Left ventricle myocardium inferior (tissue), 1 donor: ENCODE measurements at regions not wholly inside any gene's neighbourhood (a gene's known extent, or its start where the extent isn't known, plus 50 kb on each side); places are given as distances from the start of the nearest gene placed in this dataset.

ENCODE experiments used
- DNase-seq: peaks from one replicate; pipeline ENCODE4 v3.0.0-alpha.2; 2020
- H3K27ac ChIP-seq: fragments of 200-600 bp; replicated peaks from 2 replicates; pipeline ENCODE4 v1.8.0; 2021
- H3K27me3 ChIP-seq: fragments of 200-600 bp; 2 replicates; pipeline ENCODE4 v1.8.0; 2021; ENCODE audit warnings: low read depth
- H3K36me3 ChIP-seq: fragments of 200-600 bp; 2 replicates; pipeline ENCODE4 v1.8.0; 2021
- H3K4me1 ChIP-seq: fragments of 200-600 bp; 2 replicates; pipeline ENCODE4 v1.8.0; 2021
- H3K4me3 ChIP-seq: fragments of 200-600 bp; 2 replicates; pipeline ENCODE4 v1.8.0; 2021; ENCODE audit warnings: mild to moderate bottlenecking, moderate library complexity
- H3K9me3 ChIP-seq: fragments of 200-600 bp; replicated peaks from 2 replicates; pipeline ENCODE4 v1.8.0; 2021
- intact Hi-C: fragments of 100-400 bp; cut with micrococcal nuclease; formaldehyde crosslinking; loops from one replicate; pipeline ENCODE4 v1.11.0; 2022
- TF ChIP-seq, protein P1 (sequence below): fragments of 200-600 bp; IDR thresholded peaks from 2 replicates; pipeline ENCODE4 v1.8.0; 2021; ENCODE audit warnings: antibody characterized with exemption, mild to moderate bottlenecking, borderline replicate concordance
- donor health status: DM: no; HTN: yes; CAD: no; lungs with severe emphysema.

DNA sequence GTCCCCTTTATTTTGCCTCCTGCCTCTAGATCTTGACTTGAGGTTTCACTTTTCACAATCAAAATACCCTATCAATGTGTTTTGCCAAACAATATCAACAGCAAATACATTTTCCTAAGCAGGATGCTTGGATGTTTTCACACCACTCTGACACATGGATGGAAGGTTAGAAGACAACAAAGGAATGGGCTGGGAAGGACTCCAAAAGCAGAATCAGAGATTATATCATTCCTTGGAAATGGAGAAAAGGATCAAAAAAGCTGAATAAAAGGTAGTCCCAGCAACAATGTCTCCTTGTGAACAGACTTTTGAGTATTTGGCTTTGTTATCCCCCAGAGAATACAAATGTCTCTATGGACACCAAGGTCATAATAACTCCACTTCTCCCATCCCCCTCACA is 170.8 kb downstream of the ETAA1 start:
- H3K4me1 ChIP-seq: peaks cover 9% of the 10 kb centered on the region
- TF ChIP-seq, protein P1, sequence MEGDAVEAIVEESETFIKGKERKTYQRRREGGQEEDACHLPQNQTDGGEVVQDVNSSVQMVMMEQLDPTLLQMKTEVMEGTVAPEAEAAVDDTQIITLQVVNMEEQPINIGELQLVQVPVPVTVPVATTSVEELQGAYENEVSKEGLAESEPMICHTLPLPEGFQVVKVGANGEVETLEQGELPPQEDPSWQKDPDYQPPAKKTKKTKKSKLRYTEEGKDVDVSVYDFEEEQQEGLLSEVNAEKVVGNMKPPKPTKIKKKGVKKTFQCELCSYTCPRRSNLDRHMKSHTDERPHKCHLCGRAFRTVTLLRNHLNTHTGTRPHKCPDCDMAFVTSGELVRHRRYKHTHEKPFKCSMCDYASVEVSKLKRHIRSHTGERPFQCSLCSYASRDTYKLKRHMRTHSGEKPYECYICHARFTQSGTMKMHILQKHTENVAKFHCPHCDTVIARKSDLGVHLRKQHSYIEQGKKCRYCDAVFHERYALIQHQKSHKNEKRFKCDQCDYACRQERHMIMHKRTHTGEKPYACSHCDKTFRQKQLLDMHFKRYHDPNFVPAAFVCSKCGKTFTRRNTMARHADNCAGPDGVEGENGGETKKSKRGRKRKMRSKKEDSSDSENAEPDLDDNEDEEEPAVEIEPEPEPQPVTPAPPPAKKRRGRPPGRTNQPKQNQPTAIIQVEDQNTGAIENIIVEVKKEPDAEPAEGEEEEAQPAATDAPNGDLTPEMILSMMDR: no peak
- intact Hi-C loops: no loop called here
- H3K27ac ChIP-seq: no peak overlapping the region
- peaks cover 6% of the 10 kb centered on the region for H3K9me3 ChIP-seq
- H3K27me3 ChIP-seq: no peaks in the 10 kb centered on the region
- no peaks in the 10 kb centered on the region for H3K36me3 ChIP-seq
- no peak for DNase-seq
- H3K4me3 ChIP-seq: no peak overlapping the region

DNA sequence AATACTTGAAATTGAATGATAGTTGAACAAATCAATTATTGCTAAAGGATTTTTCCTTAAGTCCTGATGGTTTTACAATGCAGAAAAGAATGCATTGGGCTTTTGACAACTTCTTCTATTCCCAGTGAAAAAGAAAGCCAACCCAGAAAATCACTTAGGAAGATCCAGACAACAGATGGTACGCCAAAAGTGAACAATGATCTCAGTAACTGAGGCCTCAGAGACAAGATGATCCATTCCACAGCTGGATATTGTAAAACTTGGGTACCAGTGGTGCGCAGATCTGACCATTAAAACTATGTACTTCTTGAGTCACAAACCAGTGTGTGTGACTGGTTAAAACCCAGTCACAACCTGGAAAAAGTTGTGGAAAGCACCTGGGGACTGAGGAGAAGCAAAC is 173.5 kb downstream of the ETAA1 start:
- TF ChIP-seq, protein P1: no peak
- Histone ChIP-seq H3K27ac (no peak overlapping the region), H3K9me3 (peaks cover 6% of the 10 kb centered on the region), H3K27me3 (no peaks in the 10 kb centered on the region), H3K36me3 (no peaks in the 10 kb centered on the region), H3K4me3 (no peak overlapping the region), H3K4me1 (peaks cover 9% of the 10 kb centered on the region)
- intact Hi-C loops: no loop called here
- no peak for DNase-seq

DNA sequence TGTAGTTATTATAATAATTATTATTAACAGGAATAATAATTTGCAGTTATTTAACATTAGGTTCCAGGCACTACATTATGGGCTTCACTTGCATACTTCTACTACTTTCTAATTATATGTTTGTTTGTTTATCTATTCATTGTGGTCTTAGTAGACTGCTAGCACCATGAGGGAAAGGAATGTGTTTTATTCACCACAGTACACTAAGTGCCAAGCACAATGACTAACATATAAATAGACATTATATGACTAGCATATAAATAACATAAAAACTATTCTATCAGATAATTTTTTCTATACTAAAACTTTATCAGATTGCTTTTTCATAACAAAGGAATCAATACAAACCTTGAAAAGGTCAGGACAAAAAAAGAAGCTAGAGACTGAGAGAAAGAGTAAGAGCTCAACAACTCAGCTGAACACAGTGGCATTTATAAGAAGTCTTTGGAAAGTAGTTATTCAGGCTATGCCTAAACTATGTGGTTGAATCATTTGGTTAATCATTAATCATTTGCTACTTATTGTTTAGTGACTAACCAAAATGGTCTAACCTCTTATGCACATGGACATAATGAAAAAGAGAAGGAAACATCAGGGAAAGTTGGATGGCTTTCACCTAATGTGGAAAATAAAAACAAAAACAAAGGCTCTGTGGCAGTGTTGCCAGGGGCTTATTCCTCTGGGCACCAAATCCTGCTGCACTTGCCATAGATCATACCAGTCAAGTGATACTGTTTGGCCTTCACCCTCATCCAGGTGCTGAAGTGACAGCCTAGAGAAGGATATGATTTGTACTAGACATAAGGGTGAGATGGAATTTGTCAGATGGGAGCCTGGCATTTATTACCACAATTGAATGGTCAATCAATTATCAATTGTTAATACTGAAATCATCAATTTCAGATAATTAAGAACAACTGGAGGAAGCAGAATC is 174.9 kb downstream of the ETAA1 start:
- intact Hi-C loops: no loop called here
- Histone ChIP-seq H3K4me3 (no peak overlapping the region), H3K27me3 (no peaks in the 10 kb centered on the region), H3K27ac (no peak overlapping the region), H3K4me1 (peaks cover 9% of the 10 kb centered on the region), H3K9me3 (peaks cover 6% of the 10 kb centered on the region), H3K36me3 (no peaks in the 10 kb centered on the region)
- TF ChIP-seq, protein P1: no peak
- no peak for DNase-seq

DNA sequence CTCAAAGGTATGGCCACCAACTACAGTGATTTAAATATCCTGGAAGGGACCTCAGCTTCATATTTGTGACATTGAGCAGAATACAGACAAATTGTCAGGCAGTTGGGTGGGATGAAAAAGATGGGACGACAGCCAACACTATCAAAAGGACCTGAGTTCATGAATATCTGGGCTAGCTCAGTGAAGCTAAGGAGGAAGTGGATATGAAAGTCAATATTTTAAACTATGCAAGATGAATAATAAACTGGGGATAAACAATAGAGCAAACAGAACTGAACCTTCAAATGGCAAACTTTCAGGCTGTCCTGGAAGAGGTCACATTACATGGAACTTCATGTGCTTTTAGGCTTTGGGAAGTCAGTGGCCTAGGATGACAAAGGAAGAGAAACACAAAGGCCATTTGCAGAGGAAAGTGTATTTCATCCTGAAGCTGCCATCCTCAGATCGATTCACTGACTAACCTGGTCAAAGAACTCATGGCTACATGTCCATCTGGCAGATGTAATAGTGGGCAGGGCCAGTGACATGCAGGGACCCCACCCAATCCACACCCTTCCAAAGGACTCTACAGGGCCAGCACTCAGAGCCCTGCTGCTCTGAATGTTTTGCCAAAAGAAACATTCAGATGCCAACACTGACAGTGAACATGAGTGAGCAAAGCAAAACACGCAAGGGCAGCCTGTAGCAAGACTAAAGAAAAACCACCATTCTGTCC is 175.7 kb downstream of the ETAA1 start:
- Histone ChIP-seq H3K27me3 (no peaks in the 10 kb centered on the region), H3K27ac (no peak overlapping the region), H3K4me3 (no peak overlapping the region), H3K36me3 (no peaks in the 10 kb centered on the region), H3K4me1 (peaks cover 8% of the 10 kb centered on the region), H3K9me3 (peaks cover 6% of the 10 kb centered on the region)
- no peak for DNase-seq
- TF ChIP-seq, protein P1: no peak
- intact Hi-C loops: no loop called here

DNA sequence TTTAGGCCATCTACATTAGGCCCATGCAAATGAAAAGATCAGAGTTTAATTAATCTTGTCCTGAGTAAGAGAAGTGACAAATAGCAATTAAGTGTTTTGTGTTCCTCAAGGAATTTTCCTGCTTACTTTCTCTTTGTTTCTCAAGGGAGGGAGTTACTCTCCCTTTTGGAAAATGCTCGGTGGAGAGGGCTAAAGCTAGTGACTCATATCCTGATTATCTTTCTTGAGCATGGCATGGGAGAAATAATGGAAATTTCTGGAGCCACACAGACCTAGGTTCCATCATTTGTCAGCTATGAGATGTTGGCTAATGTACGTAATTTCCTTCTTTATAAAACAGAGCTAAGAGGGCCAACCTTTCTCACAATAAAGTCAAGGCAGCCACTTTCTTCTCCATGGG is 177.1 kb downstream of the ETAA1 start:
- Histone ChIP-seq H3K4me1 (peaks cover 4% of the 10 kb centered on the region), H3K36me3 (no peaks in the 10 kb centered on the region), H3K9me3 (peaks cover 6% of the 10 kb centered on the region), H3K4me3 (no peak overlapping the region), H3K27me3 (no peaks in the 10 kb centered on the region), H3K27ac (no peak overlapping the region)
- TF ChIP-seq, protein P1: no peak
- DNase-seq: no peak
- intact Hi-C loops: no loop called here
